HEK293 (cell line): ENCODE measurements at regions not wholly inside any gene's neighbourhood (a gene's known extent, or its start where the extent isn't known, plus 50 kb on each side); places are given as distances from the start of the nearest gene placed in this dataset.

Source experiments
- ZBTB20 ChIP-seq: fragments of 450-650 bp; formaldehyde crosslinking; IDR thresholded peaks from 2 replicates; pipeline ENCODE4 v1.5.1; 2016; ENCODE audit warnings: missing biosample characterization, missing genetic modification characterization
- ZNF549 ChIP-seq: fragments of 450-650 bp; IDR thresholded peaks from 2 replicates; pipeline ENCODE4 v1.5.1; 2018; ENCODE audit warnings: missing biosample characterization, missing genetic modification characterization, mild to moderate bottlenecking, inconsistent platforms, moderate library complexity

- no peak for TF ChIP-seq ZNF549 (tag by site-specific recombination)
- TF ChIP-seq ZBTB20 (tag by site-specific recombination): no peak
These were observed 132.1 kb upstream of the KLHL25 start for GRCh38 chr15:85926834-85927233.
